HAP-1 (cell line): ENCODE measurements at regions not wholly inside any gene's neighbourhood (a gene's known extent, or its start where the extent isn't known, plus 50 kb on each side); places are given as distances from the start of the nearest gene placed in this dataset.

Source experiments
- DNase-seq, 2 experiments: peaks; one replicate each; pipeline ENCODE4 v3.0.0-alpha.2; 2016 to 2020; ENCODE audit warnings: low spot score in 2 of 2
- H3K27me3 ChIP-seq: fragments of 250-450 bp; sonication (Bioruptor Pico); 2 replicates; pipeline ENCODE4 v1.5.1; 2020; ENCODE audit warnings: low read depth, mild to moderate bottlenecking, moderate library complexity
- H3K36me3 ChIP-seq: fragments of 250-450 bp; sonication (Bioruptor Pico); replicated peaks from 2 replicates; pipeline ENCODE4 v1.5.1; 2020; ENCODE audit warnings: mild to moderate bottlenecking
- H3K4me1 ChIP-seq: fragments of 250-450 bp; sonication (Bioruptor Pico); 2 replicates; pipeline ENCODE4 v1.5.1; 2020; ENCODE audit warnings: mild to moderate bottlenecking
- H3K4me3 ChIP-seq: fragments of 250-450 bp; sonication (Bioruptor Pico); 2 replicates; pipeline ENCODE4 v1.5.1; 2020; ENCODE audit warnings: mild to moderate bottlenecking, moderate library complexity
- H3K9me3 ChIP-seq: fragments of 250-450 bp; sonication (Bioruptor Pico); 2 replicates; pipeline ENCODE4 v1.5.1; 2020; ENCODE audit warnings: mild to moderate bottlenecking, moderate library complexity
- in situ Hi-C: fragments of 300-500 bp; cut with MboI; formaldehyde crosslinking; loops from 3 replicates; pipeline ENCODE4 v1.14.3; 2020; ENCODE audit warnings: low sequenced_read_pairs, inconsistent platforms, mixed read lengths

GRCh38 chr18:60506682-60507081 lies 134.1 kb upstream of the MC4R start:
- Histone ChIP-seq H3K27me3 (0 out of 2 replicates have a peak, but pooled peaks cover 3% of the 10 kb centered on the region), H3K4me3 (no peak overlapping the region), H3K36me3 (no peaks in the 10 kb centered on the region), H3K9me3 (no peaks in the 10 kb centered on the region), H3K4me1 (no peaks in the 10 kb centered on the region)
- in situ Hi-C loops: no loop called here
- no peak for DNase-seq

- no peaks in the 10 kb centered on the region for H3K9me3 ChIP-seq
- H3K4me3 ChIP-seq: no peak overlapping the region
- H3K36me3 ChIP-seq: no peaks in the 10 kb centered on the region
- no peak for DNase-seq
- H3K4me1 ChIP-seq: no peaks in the 10 kb centered on the region
- in situ Hi-C loops: no loop called here
- 0 out of 2 replicates have a peak, but pooled peaks cover 3% of the 10 kb centered on the region for H3K27me3 ChIP-seq
These were observed 135.5 kb upstream of the MC4R start for GRCh38 chr18:60508108-60508507.

- Histone ChIP-seq H3K36me3 (no peaks in the 10 kb centered on the region), H3K4me1 (no peaks in the 10 kb centered on the region), H3K4me3 (no peak overlapping the region), H3K27me3 (no peaks in the 10 kb centered on the region), H3K9me3 (no peaks in the 10 kb centered on the region)
- in situ Hi-C loops: no loop called here
- no peak for DNase-seq
These were observed 162.0 kb upstream of the MC4R start for GRCh38 chr18:60534538-60534937.

GRCh38 chr18:60537074-60537473 lies 164.5 kb upstream of the MC4R start:
- no peak overlapping the region for H3K4me3 ChIP-seq
- H3K27me3 ChIP-seq: no peaks in the 10 kb centered on the region
- DNase-seq: no peak
- H3K9me3 ChIP-seq: no peaks in the 10 kb centered on the region
- H3K4me1 ChIP-seq: no peaks in the 10 kb centered on the region
- in situ Hi-C loops: no loop called here
- no peaks in the 10 kb centered on the region for H3K36me3 ChIP-seq

GRCh38 chr18:60538891-60539290 lies 166.3 kb upstream of the MC4R start:
- in situ Hi-C loops: no loop called here
- H3K4me3 ChIP-seq: no peak overlapping the region

GRCh38 chr18:60541661-60542060 lies 169.1 kb upstream of the MC4R start:
- no peak for DNase-seq
- in situ Hi-C loops: no loop called here
- H3K9me3 ChIP-seq: no peaks in the 10 kb centered on the region
- no peaks in the 10 kb centered on the region for H3K27me3 ChIP-seq
- H3K36me3 ChIP-seq: no peaks in the 10 kb centered on the region
- no peak overlapping the region for H3K4me3 ChIP-seq
- no peaks in the 10 kb centered on the region for H3K4me1 ChIP-seq

More at GRCh38 chr18:60538891-60539290, 166.3 kb upstream of the MC4R start:
- no peaks in the 10 kb centered on the region for H3K9me3 ChIP-seq
- H3K4me1 ChIP-seq: no peaks in the 10 kb centered on the region
- no peaks in the 10 kb centered on the region for H3K36me3 ChIP-seq
- DNase-seq: no peak
- H3K27me3 ChIP-seq: no peaks in the 10 kb centered on the region

GRCh38 chr18:60543646-60544045 lies 171.1 kb upstream of the MC4R start:
- H3K27me3 ChIP-seq: no peaks in the 10 kb centered on the region
- no peak for DNase-seq
- in situ Hi-C loops: no loop called here
- no peaks in the 10 kb centered on the region for H3K9me3 ChIP-seq
- no peaks in the 10 kb centered on the region for H3K4me1 ChIP-seq
- H3K4me3 ChIP-seq: no peak overlapping the region
- no peaks in the 10 kb centered on the region for H3K36me3 ChIP-seq

- no peaks in the 10 kb centered on the region for H3K27me3 ChIP-seq
- no peaks in the 10 kb centered on the region for H3K36me3 ChIP-seq
- in situ Hi-C loops: no loop called here
- no peaks in the 10 kb centered on the region for H3K4me1 ChIP-seq
- H3K9me3 ChIP-seq: no peaks in the 10 kb centered on the region
- peak; percentile 51 to 65 for DNase-seq
- H3K4me3 ChIP-seq: no peak overlapping the region
These were observed 176.9 kb upstream of the MC4R start for GRCh38 chr18:60549338-60549960.

GRCh38 chr18:60552948-60553347 lies 180.4 kb upstream of the MC4R start:
- in situ Hi-C loops: loop anchor here (10.0 kb wide), 1 partner anchor 558 kb away; no protein-coding TSS in a partner anchor
- no peaks in the 10 kb centered on the region for H3K9me3 ChIP-seq
- DNase-seq: no peak
- H3K4me1 ChIP-seq: no peaks in the 10 kb centered on the region
- H3K27me3 ChIP-seq: no peaks in the 10 kb centered on the region
- H3K4me3 ChIP-seq: no peak overlapping the region
- H3K36me3 ChIP-seq: no peaks in the 10 kb centered on the region

GRCh38 chr18:60554967-60555366 lies 182.4 kb upstream of the MC4R start:
- DNase-seq: no peak
- Histone ChIP-seq H3K4me3 (no peak overlapping the region), H3K4me1 (no peaks in the 10 kb centered on the region), H3K36me3 (no peaks in the 10 kb centered on the region), H3K27me3 (no peaks in the 10 kb centered on the region), H3K9me3 (no peaks in the 10 kb centered on the region)
- in situ Hi-C loops: loop anchor here (10.0 kb wide), 1 partner anchor 560 kb away; no protein-coding TSS in a partner anchor

GRCh38 chr18:60555625-60556024 lies 183.1 kb upstream of the MC4R start:
- Histone ChIP-seq H3K36me3 (no peaks in the 10 kb centered on the region), H3K4me3 (no peak overlapping the region), H3K9me3 (no peaks in the 10 kb centered on the region), H3K27me3 (no peaks in the 10 kb centered on the region), H3K4me1 (no peaks in the 10 kb centered on the region)
- DNase-seq: no peak
- in situ Hi-C loops: loop anchor here (10.0 kb wide), 1 partner anchor 561 kb away; no protein-coding TSS in a partner anchor

GRCh38 chr18:60556326-60556725 lies 183.8 kb upstream of the MC4R start:
- DNase-seq: no peak
- Histone ChIP-seq H3K36me3 (no peaks in the 10 kb centered on the region), H3K9me3 (no peaks in the 10 kb centered on the region), H3K4me1 (no peaks in the 10 kb centered on the region), H3K27me3 (no peaks in the 10 kb centered on the region), H3K4me3 (no peak overlapping the region)
- in situ Hi-C loops: loop anchor here (10.0 kb wide), 1 partner anchor 562 kb away; no protein-coding TSS in a partner anchor

GRCh38 chr18:60560071-60560470 lies 187.5 kb upstream of the MC4R start:
- H3K4me1 ChIP-seq: no peaks in the 10 kb centered on the region
- no peaks in the 10 kb centered on the region for H3K9me3 ChIP-seq
- H3K36me3 ChIP-seq: no peaks in the 10 kb centered on the region
- no peaks in the 10 kb centered on the region for H3K27me3 ChIP-seq
- no peak overlapping the region for H3K4me3 ChIP-seq
- peak in 1 of 2 experiments; percentile 35 for DNase-seq
- in situ Hi-C loops: no loop called here

GRCh38 chr18:60563082-60563481 lies 190.5 kb upstream of the MC4R start:
- in situ Hi-C loops: no loop called here
- no peak for DNase-seq
- Histone ChIP-seq H3K4me1 (no peaks in the 10 kb centered on the region), H3K4me3 (no peak overlapping the region), H3K27me3 (no peaks in the 10 kb centered on the region), H3K36me3 (no peaks in the 10 kb centered on the region), H3K9me3 (no peaks in the 10 kb centered on the region)

GRCh38 chr18:60568220-60568619 lies 195.6 kb upstream of the MC4R start:
- Histone ChIP-seq H3K4me3 (no peak overlapping the region), H3K9me3 (no peaks in the 10 kb centered on the region), H3K27me3 (no peaks in the 10 kb centered on the region), H3K36me3 (no peaks in the 10 kb centered on the region), H3K4me1 (no peaks in the 10 kb centered on the region)
- in situ Hi-C loops: no loop called here
- DNase-seq: no peak
